ENCODE measurements at regions not wholly inside any gene's neighbourhood (a gene's known extent, or its start where the extent isn't known, plus 50 kb on each side); places are given as distances from the start of the nearest gene placed in this dataset.

DNA sequence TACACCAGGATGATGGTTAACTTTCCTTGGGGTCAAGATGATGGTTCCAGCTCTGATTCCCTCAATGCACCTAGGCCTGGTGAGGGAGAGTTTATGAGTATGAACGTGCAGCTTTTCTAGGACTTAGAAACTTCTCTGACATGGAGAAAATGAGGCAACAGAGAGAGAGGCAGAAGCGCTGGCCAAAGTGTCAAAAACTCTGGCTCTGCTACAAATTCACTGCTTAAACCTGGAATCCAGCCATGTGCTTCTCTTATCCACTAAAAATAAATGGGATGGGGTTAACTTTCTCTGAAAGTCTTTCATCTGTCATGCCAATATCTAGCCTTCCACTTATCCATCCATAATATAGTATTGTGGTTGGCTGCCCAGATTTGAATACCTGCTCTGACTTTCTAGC is 568.7 kb downstream of the MED13L start:
- DNase-seq (ENCODE audit: low read depth), result no peak

- no peak for DNase-seq (ENCODE audit: low read depth)
These were observed 576.5 kb downstream of the MED13L start for GRCh38 chr12:115700896-115701465.

- no peak for DNase-seq (ENCODE audit: low read depth)
These were observed 577.4 kb downstream of the MED13L start for GRCh38 chr12:115700081-115700480.

GRCh38 chr12:115698257-115698656 is 579.2 kb downstream of the MED13L start:
- no peak for DNase-seq (ENCODE audit: low read depth)

DNA sequence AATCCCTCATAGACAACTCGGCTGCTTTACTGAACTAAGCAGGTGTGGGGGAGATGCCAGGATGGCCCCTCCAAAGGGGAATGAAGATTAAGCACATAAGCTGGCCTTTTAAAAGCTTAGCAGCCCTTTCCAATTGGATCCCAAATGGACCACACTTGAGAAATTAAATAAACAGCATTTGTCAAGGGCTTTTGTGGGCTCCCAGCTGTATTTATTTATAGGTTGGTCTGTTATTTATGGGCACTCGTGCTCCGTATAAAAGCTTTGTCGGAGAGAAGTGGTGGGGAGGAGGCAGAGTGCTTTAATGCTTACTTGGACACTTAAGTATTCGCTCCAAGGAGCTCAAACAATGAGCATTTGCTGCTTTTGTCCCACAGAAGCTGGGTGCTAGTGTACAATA is 580.2 kb downstream of the MED13L start:
- DNase-seq (ENCODE audit: low read depth), result no peak

DNA sequence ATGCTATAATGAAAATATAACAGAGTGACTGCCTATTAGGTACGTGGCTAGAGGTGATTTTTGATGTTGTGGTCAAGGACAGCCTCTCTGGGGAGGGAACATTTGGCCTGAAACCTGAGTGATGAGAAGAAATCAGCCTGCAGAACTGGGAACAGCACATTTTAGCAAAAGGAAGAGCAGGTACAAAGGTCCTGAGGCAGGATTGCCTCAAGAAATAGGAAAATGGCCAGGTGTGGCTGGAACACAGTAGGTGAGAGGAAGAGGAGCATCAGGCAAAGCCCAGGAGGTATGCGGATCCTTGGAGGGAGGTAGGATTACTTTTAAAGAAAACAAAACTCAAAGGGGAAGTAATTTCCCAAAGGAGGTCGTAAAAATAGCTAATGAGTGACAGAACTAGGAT is 582.9 kb downstream of the MED13L start:
- DNase-seq (ENCODE audit: low read depth), result no peak

DNA sequence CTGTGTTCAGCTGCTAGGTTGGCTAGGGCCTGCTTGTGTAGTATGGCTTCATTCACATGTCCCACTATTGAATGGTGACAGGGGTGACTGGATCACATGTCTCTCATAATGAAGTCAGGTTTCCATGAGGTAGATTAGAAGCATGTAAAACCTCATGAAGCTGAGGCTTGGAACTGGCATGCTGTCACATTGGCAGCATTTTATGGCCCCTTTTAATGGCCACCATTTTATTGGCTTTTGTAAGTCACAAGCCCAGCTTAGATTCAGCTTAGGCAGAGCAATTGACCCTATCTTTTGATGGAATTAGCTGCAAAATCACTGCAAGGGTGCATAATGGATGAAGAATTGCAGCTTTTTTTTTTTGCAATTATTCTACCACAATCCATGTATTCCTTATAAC is 583.5 kb downstream of the MED13L start:
- no peak for DNase-seq (ENCODE audit: low read depth)

DNA sequence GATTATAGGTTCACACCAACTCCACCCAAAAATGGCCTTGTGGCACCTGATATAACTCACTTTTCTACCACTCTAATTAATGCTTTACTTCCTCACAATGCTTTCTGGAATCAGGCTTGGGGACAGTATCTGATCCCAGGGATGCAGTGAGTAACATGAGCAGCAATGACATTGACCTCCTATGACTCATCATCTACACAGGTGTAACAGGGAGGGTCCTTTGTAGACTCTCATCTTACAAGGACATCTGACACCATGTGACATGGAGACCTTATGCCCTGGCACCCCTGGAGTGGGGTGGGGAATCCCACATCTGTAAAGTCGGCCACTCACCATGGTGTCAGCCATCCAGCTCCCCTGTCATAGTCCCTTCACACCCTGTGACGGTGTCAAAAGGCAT is 586.4 kb downstream of the MED13L start:
- DNase-seq (ENCODE audit: low read depth), result no peak

- no peak for DNase-seq (ENCODE audit: low read depth)
These were observed 590.4 kb downstream of the MED13L start for GRCh38 chr12:115687094-115687493.

GRCh38 chr12:115683240-115683780 is 594.2 kb downstream of the MED13L start:
- no peak for DNase-seq (ENCODE audit: low read depth)

GRCh38 chr12:115680967-115681366 is 596.5 kb downstream of the MED13L start:
- DNase-seq (ENCODE audit: low read depth), result no peak

DNA sequence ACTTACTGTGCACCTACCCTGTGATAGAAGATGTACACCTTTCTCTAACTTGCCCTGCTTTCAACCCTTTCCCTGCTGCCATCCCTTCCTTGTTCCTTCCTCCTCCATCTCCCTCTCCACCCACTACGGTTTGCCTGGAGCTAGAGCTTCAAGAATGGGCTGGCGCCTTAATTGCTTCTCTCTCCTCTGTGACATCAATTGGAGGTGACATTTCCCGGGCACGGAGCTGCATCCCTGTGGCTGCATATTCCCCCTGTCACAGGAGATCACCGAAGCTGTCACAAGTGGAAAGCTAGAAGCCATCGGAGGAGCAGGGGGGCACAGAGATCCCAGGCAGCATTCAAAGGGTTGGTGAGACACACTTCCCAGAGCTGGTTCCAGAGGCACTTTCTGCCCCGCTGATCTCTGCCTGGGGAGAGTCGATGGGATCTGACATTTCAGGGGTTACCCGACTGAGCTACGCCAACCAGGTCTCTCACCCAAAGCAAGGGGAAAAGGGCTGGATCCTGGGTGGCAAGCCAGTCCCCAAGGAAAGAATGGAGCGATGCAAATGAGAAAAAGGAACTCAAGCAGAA is 604.9 kb downstream of the MED13L start:
- DNase-seq (ENCODE audit: low read depth), result no peak

DNA sequence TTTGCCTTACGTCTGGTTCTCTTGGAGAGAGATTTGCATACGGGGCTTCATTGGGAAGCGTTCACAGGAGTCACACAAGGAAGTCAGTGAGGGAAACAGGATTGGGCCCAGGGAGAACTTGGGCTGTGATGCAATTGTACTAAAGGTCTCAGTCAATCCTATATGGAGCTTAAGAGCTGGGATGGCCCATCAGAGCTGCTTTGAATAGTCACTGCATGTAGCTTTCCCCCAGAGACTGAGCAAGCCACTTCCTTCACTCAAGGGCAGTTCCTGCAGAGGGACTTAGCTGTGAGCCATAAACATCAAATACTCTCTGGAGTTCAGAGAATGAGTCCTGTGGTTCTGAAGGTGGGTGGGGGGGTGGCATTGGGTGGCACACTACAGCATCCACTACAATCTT is 605.4 kb downstream of the MED13L start:
- no peak for DNase-seq (ENCODE audit: low read depth)

GRCh38 chr12:115670869-115671268 is 606.6 kb downstream of the MED13L start:
- no peak for DNase-seq (ENCODE audit: low read depth)

DNA sequence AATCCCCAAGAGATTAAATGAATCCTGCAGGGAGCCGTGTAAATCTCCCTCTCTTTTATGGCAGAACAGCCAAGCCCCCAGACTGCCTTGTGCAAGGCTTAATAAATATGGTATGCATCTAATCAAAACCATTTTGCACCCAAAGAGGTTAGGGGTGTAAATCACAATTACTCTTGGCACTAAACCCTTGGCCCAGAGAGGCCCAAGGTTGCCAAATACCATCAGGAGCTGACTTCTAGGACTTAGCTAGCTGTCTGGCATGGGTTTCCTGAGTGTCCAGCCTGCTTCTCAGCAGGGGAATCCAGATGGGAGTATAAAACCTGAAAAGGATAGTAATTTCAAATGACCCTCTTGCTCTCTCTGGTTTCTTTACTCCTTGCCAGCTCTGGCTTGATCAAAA is 610.4 kb downstream of the MED13L start:
- DNase-seq (ENCODE audit: low read depth), result no peak

- DNase-seq (ENCODE audit: low read depth), result no peak
These were observed 611.3 kb downstream of the MED13L start for GRCh38 chr12:115666168-115666567.

- DNase-seq (ENCODE audit: low read depth), result no peak
These were observed 616.4 kb downstream of the MED13L start for GRCh38 chr12:115661112-115661511.

- peak; percentile 63 for DNase-seq (ENCODE audit: low read depth)
These were observed 617.2 kb downstream of the MED13L start for GRCh38 chr12:115660211-115660805.

DNA sequence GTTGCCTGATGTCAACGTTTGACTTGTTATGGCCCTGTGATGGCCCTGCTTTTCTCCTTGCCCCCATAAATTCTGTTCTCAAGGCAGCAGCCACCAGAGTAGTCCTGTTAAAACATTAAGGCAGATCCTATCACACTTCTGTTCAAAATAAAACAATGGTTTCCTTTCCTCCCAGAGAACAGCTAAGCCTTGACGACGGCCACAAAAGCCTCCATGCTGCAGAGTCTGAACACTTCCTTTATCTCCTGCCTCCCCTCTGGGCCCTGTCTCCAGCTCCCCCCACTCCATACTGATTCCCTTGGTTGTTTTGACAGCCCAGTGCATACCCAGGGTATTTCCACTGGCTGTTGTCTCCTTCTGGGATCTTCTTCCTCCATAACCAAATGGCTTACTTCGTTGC is 618.1 kb downstream of the MED13L start:
- DNase-seq (ENCODE audit: low read depth), result no peak

GRCh38 chr12:115657081-115658013 is 620.1 kb downstream of the MED13L start:
- peak; percentile 32 for DNase-seq (ENCODE audit: low read depth)

- DNase-seq (ENCODE audit: low read depth), result no peak
These were observed 627.5 kb downstream of the MED13L start for GRCh38 chr12:115650026-115650425.

DNA sequence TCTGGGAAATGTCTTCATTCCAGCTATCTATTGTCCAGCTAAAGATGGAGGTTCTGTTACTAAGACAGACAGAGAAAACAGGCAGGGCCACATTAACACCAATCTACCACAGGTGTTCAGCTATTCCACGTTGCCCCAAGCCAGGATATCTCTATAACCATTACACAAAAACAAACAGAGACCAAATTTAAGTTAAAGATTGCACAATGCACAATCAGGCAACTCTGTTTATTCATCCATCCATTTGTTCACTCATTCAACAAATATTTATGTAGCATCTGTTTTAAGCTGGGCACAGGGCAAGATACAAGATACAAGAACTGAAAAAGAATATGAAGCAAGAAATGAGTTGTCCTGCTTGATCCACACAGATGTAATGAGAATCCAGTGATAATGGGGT is 629.0 kb downstream of the MED13L start:
- no peak for DNase-seq (ENCODE audit: low read depth)

Measured in HT1080 (cell line).